HG03135 (cell line): ENCODE measurements at regions not wholly inside any gene's neighbourhood (a gene's known extent, or its start where the extent isn't known, plus 50 kb on each side); places are given as distances from the start of the nearest gene placed in this dataset.
"Not testable (repeated sequence)": the region's sequence is repeated elsewhere in the genome, so short reads cannot be mapped to it uniquely, and the experiment has no call there.

Experiments used
- ATAC-seq: cut with Tn5 transposase; IDR thresholded peaks from one replicate; pipeline ENCODE4 v1.9.1; 2021; ENCODE audit warnings: mild to moderate bottlenecking, moderate library complexity; ENCODE audit not compliant: unreplicated experiment

GRCh38 chr3:174442302-174442682 is 416.8 kb upstream of the NAALADL2 start:
- ATAC-seq, result no peak

- no peak for ATAC-seq
These were observed 414.7 kb upstream of the NAALADL2 start for GRCh38 chr3:174444391-174444790.

DNA sequence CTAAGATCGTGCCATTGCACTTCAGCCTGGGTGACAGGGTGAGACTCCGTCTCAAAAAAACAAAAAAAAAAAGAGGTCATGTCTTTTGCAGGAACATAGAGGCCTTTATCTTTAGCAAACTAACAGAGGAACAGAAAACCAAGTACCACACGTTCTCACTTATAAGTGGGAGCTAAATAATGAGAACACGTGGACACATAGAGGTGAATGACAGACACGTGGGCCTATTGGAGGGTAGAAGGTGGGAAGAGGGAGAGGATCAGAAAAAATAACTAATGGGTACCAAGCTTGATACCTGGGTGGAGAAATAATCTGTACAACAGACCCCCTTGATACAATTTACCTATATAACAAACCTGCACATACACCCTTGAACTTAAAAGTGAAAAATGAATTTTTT is 401.4 kb upstream of the NAALADL2 start:
- ATAC-seq, result no peak

GRCh38 chr3:174460831-174461230 is 398.3 kb upstream of the NAALADL2 start:
- no peak for ATAC-seq

DNA sequence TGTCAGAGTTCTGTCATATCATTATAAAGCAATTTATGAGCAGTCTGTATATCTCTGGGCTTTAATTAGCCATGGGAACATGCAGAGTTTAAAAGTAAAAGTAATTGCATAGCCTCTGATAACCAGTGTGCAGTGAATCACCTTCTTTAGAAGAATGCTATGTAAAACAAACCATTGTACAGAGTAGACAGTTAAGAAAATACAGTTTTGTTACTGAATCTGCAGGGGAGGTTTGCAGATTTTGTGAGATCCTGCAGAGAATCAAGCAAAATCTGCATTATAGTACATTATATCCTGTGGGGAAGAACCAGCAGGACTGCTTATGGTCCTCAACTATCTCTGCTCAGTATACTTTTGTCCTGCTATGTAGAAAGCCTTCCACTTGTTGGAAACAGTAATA is 396.2 kb upstream of the NAALADL2 start:
- no peak for ATAC-seq

GRCh38 chr3:174465177-174465576 is 394.0 kb upstream of the NAALADL2 start:
- ATAC-seq, result no peak

- ATAC-seq, result no peak
These were observed 392.6 kb upstream of the NAALADL2 start for GRCh38 chr3:174466471-174467054.

DNA sequence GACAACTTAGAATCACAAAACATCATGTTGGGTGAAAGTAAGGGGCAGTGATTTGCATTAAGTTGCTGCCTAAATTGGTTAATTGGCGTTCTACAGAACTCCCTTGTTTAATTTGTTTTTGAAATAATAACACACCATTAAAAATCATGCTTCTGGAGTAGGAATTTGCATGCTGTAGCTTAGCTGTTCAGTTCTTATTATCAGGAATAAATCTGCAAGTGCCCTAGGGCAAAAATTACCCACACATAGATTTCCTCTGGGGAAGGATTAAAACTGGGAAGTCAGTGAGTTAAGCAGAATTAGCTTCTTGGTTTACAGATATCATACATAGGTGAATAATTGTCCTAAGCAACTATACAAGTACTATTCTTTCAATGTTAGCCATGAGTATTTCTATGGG is 381.6 kb upstream of the NAALADL2 start:
- ATAC-seq, result no peak

GRCh38 chr3:174480767-174481166 is 378.4 kb upstream of the NAALADL2 start:
- ATAC-seq, result no peak

DNA sequence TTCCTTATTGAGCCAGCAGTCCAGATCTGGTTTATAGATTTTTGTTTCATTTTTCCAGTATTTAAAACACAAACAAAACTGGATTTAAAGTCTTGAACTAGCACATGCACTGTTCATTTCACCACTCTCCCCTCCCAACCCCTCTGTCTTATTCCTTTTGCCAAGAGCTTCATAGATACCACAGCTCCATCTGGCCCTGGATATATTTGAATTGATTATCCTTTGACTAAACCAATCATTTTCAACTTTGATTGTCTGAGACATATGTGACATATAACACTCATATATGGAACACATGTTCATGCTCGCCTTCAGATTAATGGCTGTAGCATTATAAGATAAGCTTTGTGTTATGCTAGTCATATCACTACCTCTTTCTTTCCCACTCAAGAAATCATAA is 376.6 kb upstream of the NAALADL2 start:
- no peak for ATAC-seq

GRCh38 chr3:174483254-174483653 is 375.9 kb upstream of the NAALADL2 start:
- no peak for ATAC-seq

GRCh38 chr3:174483856-174484255 is 375.3 kb upstream of the NAALADL2 start:
- not testable (repeated sequence) for ATAC-seq

DNA sequence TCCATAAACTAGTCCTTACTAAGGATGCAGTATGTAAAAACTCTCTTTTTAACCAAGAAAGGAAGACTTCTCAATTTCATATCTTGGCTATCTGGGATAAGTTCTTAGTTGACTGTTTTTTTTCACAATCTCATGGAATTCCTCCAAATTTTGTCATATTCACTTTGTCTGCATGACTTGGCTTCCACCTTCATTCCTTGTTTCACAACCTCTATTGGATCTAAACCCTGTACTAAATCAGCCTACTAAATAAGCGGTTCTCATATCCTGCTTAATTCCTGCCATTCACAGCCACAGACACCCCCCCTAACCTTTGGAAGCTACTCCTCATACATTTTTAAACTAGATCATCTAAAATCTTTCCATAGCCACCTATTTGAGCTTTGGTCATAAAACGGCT is 370.6 kb upstream of the NAALADL2 start:
- no peak for ATAC-seq

DNA sequence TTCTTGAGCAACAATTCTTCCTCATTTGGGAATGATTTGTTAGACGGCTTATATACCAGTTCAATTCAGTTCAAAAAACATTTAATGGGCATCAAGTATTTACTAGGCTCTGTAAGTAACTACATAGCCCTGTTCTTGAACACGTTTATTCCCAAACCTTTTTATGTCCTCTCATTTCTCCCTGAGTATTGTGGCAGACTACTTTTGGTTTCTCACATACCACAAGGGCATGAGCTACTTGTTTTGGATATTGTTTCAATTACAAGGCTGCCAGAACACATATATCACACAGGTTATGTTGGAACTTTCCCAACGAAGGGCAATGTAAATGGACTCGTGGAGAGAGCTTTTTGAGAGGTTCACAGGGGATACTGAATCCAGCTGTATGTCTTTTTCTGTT is 363.8 kb upstream of the NAALADL2 start:
- no peak for ATAC-seq

- no peak for ATAC-seq
These were observed 363.2 kb upstream of the NAALADL2 start for GRCh38 chr3:174495928-174496327.

- ATAC-seq, result no peak
These were observed 360.5 kb upstream of the NAALADL2 start for GRCh38 chr3:174498638-174499037.

DNA sequence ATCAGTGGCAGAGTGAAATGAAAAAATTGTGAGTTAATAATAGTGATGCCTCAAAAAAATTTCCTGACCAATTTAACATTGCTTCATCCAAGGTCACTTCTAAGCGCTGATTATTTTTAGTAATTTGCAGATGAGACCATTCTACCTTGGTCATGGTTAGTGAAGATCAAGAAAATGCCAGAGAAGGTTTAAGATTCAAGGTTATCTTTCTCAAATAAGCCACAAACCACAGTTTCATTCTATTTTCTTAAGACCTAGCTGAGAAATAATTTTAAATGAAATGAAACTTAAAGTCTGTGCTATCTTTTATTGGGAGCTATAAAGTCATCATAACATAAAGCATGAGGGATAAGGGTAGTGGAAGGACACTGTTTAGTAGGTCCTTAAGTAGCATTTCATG is 353.9 kb upstream of the NAALADL2 start:
- ATAC-seq, result no peak

DNA sequence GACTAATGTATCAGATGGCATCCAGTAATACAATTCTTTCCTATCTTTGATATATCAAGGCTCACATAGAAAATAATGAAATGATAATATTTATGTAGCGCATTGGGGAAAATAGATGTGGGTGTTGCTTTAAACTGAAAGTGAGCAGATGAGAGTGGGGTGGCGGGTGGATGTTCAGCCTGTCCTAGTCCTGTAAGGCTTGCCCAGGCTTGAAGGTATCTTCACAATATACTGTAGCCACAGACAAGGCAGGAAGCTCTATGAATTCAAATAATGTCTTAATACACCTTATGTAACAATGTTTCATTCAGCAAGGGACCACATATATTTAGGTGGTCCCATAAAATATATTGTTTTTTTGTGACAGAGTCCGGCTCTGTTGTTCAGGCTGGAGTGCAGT is 334.9 kb upstream of the NAALADL2 start:
- no peak for ATAC-seq

GRCh38 chr3:174529298-174529697 is 329.8 kb upstream of the NAALADL2 start:
- no peak for ATAC-seq

DNA sequence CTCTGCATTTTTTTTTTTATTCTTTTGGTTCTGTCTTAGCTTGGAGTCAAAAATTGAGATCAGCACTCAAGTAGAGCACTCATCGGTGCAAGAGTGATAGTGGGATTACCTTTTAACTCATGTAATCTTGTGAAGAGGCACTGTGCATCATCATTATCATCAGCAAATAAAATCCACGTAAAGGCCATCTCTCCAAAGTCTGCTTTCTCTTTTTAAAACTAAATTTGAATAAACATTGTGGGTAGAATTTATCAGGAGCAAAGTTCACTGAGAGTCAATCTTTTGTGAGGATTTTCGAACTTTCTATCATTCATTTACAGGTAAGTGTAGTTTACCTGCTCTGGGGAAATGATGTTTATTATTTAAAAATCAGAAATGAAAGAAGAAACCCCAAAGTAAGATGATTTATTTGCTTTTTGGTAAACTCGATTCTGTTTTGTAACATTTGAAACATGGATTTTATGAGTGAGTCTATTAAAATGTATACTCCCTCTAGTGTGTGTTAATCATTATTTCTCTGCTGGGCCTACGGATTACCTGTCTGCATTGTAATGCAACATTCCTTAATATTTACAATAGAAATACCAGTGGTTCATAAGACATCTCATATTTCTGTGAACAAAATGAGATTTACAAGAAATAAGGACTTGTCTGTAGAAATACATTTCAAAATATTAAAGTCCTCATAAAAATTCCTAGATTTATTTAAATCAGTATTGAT is 327.7 kb upstream of the NAALADL2 start:
- ATAC-seq, result no peak

- no peak for ATAC-seq
These were observed 326.9 kb upstream of the NAALADL2 start for GRCh38 chr3:174532216-174532615.

GRCh38 chr3:174532776-174533175 is 326.4 kb upstream of the NAALADL2 start:
- ATAC-seq, result no peak

GRCh38 chr3:174533286-174533685 is 325.8 kb upstream of the NAALADL2 start:
- ATAC-seq, result no peak
